SU-DHL-6 (cell line): ENCODE measurements at regions not wholly inside any gene's neighbourhood (a gene's known extent, or its start where the extent isn't known, plus 50 kb on each side); places are given as distances from the start of the nearest gene placed in this dataset.

Source experiments
- EZH2phosphoT487 ChIP-seq: fragments of 200-600 bp; sonication (generic), shearing (Covaris generic); conservative IDR thresholded peaks from 2 replicates; pipeline ENCODE4 v1.6.1; 2018; ENCODE audit warnings: mild to moderate bottlenecking, antibody characterized with exemption, low read length, moderate library complexity, mixed read lengths
- TF ChIP-seq, protein P1 (sequence below): fragments of 200-600 bp; sonication (generic); IDR thresholded peaks from one replicate; pipeline ENCODE4 v1.5.1; 2017; ENCODE audit warnings: antibody characterized with exemption, mild to moderate bottlenecking, low read length, moderate library complexity; ENCODE audit not compliant: insufficient read depth, poor library complexity, severe bottlenecking

DNA sequence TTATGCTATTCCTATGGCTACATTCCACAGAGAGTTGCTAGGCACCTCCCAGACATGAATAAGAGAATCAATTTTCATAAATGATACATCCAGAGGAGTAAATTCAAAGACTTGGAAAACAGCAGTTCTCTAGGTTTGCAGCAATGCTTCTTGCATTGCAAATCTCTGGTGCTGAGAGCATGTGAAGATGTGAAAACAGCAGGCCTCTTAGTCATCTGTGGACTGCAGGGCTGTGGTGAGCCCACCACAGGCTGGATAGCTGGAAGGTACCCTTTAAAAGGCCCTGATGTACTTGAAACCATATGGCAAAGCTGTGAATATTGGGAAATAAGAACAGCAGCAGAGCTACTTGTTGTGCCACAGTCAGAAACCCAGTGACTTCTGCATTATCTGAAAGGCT lies 2135.9 kb downstream of the ARAP2 start:
- TF ChIP-seq, protein P1, sequence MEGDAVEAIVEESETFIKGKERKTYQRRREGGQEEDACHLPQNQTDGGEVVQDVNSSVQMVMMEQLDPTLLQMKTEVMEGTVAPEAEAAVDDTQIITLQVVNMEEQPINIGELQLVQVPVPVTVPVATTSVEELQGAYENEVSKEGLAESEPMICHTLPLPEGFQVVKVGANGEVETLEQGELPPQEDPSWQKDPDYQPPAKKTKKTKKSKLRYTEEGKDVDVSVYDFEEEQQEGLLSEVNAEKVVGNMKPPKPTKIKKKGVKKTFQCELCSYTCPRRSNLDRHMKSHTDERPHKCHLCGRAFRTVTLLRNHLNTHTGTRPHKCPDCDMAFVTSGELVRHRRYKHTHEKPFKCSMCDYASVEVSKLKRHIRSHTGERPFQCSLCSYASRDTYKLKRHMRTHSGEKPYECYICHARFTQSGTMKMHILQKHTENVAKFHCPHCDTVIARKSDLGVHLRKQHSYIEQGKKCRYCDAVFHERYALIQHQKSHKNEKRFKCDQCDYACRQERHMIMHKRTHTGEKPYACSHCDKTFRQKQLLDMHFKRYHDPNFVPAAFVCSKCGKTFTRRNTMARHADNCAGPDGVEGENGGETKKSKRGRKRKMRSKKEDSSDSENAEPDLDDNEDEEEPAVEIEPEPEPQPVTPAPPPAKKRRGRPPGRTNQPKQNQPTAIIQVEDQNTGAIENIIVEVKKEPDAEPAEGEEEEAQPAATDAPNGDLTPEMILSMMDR: no peak
- TF ChIP-seq EZH2phosphoT487: no peak
